HCT116 (cell line): ENCODE measurements at regions not wholly inside any gene's neighbourhood (a gene's known extent, or its start where the extent isn't known, plus 50 kb on each side); places are given as distances from the start of the nearest gene placed in this dataset.

ENCODE experiments used
- ATF3 ChIP-seq: IDR thresholded peaks from 2 replicates; pipeline ENCODE4 v1.6.1; 2012
- CEBPB ChIP-seq: IDR thresholded peaks from 2 replicates; pipeline ENCODE4 v1.6.1; 2012; ENCODE audit warnings: low read depth
- CTCF ChIP-seq, 3 experiments: fragments of 200-600 bp in 1 of 3; sonication (generic) in 1 of 3; IDR thresholded peaks in 2 of 3; conservative IDR thresholded peaks in 1 of 3; 2 replicates each; pipeline ENCODE4 v1.5.1; 2012 to 2017; ENCODE audit warnings: low read depth in 2 of 3, low read length in 2 of 3, antibody characterized with exemption in 1 of 3, borderline replicate concordance in 1 of 3, control low read depth in 1 of 3, mild to moderate bottlenecking in 1 of 3, mixed read lengths in 1 of 3, mixed run types in 1 of 3, moderate library complexity in 1 of 3; ENCODE audit not compliant: insufficient read depth in 1 of 3
- EZH2 ChIP-seq: fragments of 200-600 bp; sonication (generic); IDR thresholded peaks from 2 replicates; pipeline ENCODE4 v1.6.1; 2017; ENCODE audit warnings: antibody characterized with exemption, mixed run types
- FOSL1 ChIP-seq: IDR thresholded peaks from 2 replicates; pipeline ENCODE4 v1.6.1; 2012; ENCODE audit warnings: low read depth
- JUND ChIP-seq: IDR thresholded peaks from 2 replicates; pipeline ENCODE4 v1.6.1; 2012
- MAX ChIP-seq: IDR thresholded peaks from 2 replicates; pipeline ENCODE4 v1.6.1; 2012
- POLR2A ChIP-seq: IDR thresholded peaks from 2 replicates; pipeline ENCODE4 v1.7.0; 2011; ENCODE audit warnings: borderline replicate concordance; ENCODE audit not compliant: insufficient read depth, insufficient read length; ENCODE audit errors: extremely low read depth
- RAD21 ChIP-seq: IDR thresholded peaks from 2 replicates; pipeline ENCODE4 v1.6.1; 2012; ENCODE audit warnings: low read depth, mild to moderate bottlenecking
- TCF7L2 ChIP-seq: IDR thresholded peaks from 2 replicates; pipeline ENCODE4 v1.7.0; 2011; ENCODE audit warnings: borderline replicate concordance, inconsistent platforms; ENCODE audit not compliant: insufficient read depth, insufficient read length; ENCODE audit errors: extremely low read depth

GRCh38 chr7:113705439-113705838 is 213.4 kb downstream of the PPP1R3A start:
- no peak for TF ChIP-seq CTCF (IDR thresholded peaks at IDR 0.05 in 2 of 3, conservative IDR thresholded peaks at IDR 0.05 in 1 of 3; ENCODE audit: borderline replicate concordance in 1 of 3, insufficient read depth in 1 of 3, low read depth in 2 of 3, low read length in 2 of 3)
- no peak for TF ChIP-seq JUND
- TF ChIP-seq FOSL1, result no peak
- TF ChIP-seq POLR2A, result no peak
- no peak for TF ChIP-seq EZH2
- no peak for TF ChIP-seq CEBPB
- no peak for TF ChIP-seq RAD21
- no peak for TF ChIP-seq MAX
- no peak for TF ChIP-seq ATF3
- TF ChIP-seq TCF7L2, result no peak
